ENCODE measurements at regions not wholly inside any gene's neighbourhood (a gene's known extent, or its start where the extent isn't known, plus 50 kb on each side); places are given as distances from the start of the nearest gene placed in this dataset.

DNA sequence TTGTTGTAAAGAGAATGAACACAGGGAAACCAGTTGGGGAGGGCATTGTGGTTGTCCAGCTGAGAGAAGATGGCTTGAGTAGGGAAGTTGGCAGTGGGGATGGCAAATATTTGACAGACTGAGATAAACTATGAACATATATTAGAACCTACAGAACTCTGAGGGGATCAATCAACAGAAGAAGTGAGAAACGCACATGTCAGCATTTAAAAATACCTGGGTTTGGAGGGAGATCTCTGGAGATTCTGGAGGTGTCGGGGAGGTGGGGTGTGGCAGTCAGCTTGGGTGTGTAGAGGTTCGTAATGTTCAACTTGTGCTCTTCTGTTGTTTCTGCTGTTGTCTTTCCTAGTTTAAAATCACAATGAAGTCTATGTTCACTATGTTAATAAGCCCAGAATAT lies 517.8 kb downstream of the AACS start:
- no peak for DNase-seq
- intact Hi-C loops (cut with DNase I) = no loop called here
- 68 to 75% (median 72%) methylated on average over 3 of the region's 3 CpGs for WGBS, 4 donors
- H3K9me3 ChIP-seq (replicated peaks in 1 of 3) = peaks cover 0 to 6% (median 0%) of the 10 kb centered on the region in 3 donors
- no peaks in the 10 kb centered on the region for H3K4me1 ChIP-seq (replicated peaks in 1 of 2)
- no peak overlapping the region for H3K4me3 ChIP-seq
- no peak for TF ChIP-seq POLR2A (IDR thresholded peaks at IDR 0.05)
- TF ChIP-seq, protein P1, sequence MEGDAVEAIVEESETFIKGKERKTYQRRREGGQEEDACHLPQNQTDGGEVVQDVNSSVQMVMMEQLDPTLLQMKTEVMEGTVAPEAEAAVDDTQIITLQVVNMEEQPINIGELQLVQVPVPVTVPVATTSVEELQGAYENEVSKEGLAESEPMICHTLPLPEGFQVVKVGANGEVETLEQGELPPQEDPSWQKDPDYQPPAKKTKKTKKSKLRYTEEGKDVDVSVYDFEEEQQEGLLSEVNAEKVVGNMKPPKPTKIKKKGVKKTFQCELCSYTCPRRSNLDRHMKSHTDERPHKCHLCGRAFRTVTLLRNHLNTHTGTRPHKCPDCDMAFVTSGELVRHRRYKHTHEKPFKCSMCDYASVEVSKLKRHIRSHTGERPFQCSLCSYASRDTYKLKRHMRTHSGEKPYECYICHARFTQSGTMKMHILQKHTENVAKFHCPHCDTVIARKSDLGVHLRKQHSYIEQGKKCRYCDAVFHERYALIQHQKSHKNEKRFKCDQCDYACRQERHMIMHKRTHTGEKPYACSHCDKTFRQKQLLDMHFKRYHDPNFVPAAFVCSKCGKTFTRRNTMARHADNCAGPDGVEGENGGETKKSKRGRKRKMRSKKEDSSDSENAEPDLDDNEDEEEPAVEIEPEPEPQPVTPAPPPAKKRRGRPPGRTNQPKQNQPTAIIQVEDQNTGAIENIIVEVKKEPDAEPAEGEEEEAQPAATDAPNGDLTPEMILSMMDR (IDR thresholded peaks at IDR 0.05) = no peak
- no peaks in the 10 kb centered on the region for H3K36me3 ChIP-seq (replicated peaks in 1 of 2)
- H3K27me3 ChIP-seq = no peaks in the 10 kb centered on the region
- H3K27ac ChIP-seq = no peak overlapping the region

DNA sequence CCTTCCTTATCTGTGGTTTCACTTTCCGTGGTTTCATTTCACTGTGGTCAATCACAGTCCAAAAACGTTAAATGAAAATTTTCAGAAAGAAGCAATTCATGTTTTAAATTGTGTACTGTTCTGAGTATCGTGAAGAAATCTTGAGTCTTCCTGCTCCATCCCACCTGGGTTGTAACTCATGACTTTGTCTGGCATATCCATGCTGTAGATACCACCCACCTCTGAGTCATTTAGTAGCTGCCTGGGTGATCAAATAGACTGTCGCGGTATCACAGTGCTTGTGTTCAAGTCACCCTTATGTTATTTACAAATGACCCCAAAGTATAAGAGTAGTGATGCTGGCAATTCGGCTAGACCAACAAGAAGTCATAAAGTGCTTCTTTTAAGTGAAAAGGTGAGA lies 521.2 kb downstream of the AACS start:
- intact Hi-C loops (cut with DNase I) = no loop called here
- 65 to 83% (median 74%) methylated on average over 6 of the region's 6 CpGs for WGBS, 4 donors
- H3K36me3 ChIP-seq (replicated peaks in 1 of 2) = no peaks in the 10 kb centered on the region
- TF ChIP-seq, protein P1 (IDR thresholded peaks at IDR 0.05) = no peak
- no peak for TF ChIP-seq POLR2A (IDR thresholded peaks at IDR 0.05)
- DNase-seq = no peak
- no peak overlapping the region for H3K4me3 ChIP-seq
- no peaks in the 10 kb centered on the region for H3K4me1 ChIP-seq (replicated peaks in 1 of 2)
- H3K27ac ChIP-seq = no peak overlapping the region
- H3K9me3 ChIP-seq (replicated peaks in 1 of 3) = no peaks in the 10 kb centered on the region
- no peaks in the 10 kb centered on the region for H3K27me3 ChIP-seq

DNA sequence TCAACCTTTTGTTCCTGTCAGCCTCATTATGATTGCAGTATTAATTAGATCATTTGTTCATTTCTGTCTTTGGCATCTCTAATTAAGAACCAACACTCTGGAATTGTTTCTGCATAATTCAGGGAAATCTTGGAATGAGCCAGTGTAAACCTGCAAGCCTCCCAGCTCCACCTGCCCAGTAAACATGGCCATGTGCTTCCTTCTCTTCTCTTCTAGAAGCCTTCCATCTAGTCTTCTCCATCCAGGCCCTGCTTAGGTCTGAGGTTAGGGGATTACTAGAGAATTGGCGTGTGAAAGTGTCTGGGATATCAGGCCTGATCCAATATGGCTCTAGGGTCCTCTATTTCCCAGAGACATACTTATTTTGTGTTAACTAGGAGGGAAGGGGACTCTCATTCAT lies 528.0 kb downstream of the AACS start:
- Histone ChIP-seq H3K36me3 (replicated peaks in 1 of 2) (no peaks in the 10 kb centered on the region), H3K27me3 (no peaks in the 10 kb centered on the region), H3K4me3 (no peak overlapping the region), H3K4me1 (replicated peaks in 1 of 2) (no peaks in the 10 kb centered on the region), H3K27ac (no peak overlapping the region), H3K9me3 (replicated peaks in 1 of 3) (no peaks in the 10 kb centered on the region)
- TF ChIP-seq, protein P1 (IDR thresholded peaks at IDR 0.05) = no peak
- no peak for TF ChIP-seq POLR2A (IDR thresholded peaks at IDR 0.05)
- intact Hi-C loops (cut with DNase I) = no loop called here
- DNase-seq = no peak
- WGBS, 4 donors = 38 to 88% (median 65%) methylated on average over 1 of the region's 1 CpG

DNA sequence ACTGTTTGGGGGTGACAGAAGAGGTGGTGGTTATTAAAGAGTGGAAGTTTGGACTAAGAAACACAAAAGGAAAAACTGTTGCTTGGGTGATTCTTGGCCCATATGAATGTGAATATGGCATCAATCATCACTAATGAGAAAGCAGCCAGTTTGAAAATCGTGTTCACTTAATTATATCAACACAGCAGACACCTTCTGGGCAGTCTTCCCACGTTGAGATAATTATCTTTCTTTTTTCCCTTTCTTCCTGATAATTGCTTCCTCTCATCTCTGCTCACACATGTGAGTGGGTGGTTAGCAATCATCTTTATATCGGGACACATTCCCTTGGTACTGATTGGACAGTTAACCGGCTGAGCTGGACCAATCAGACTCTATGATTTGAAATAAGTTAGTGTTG lies 539.7 kb downstream of the AACS start:
- Histone ChIP-seq H3K9me3 (replicated peaks in 1 of 3) (no peaks in the 10 kb centered on the region), H3K4me3 (no peak overlapping the region), H3K36me3 (replicated peaks in 1 of 2) (no peaks in the 10 kb centered on the region), H3K27ac (no peak overlapping the region), H3K4me1 (replicated peaks in 1 of 2) (no peaks in the 10 kb centered on the region), H3K27me3 (no peaks in the 10 kb centered on the region)
- WGBS, 4 donors = 46 to 51% (median 48%) methylated on average over 4 of the region's 4 CpGs
- no peak for DNase-seq
- intact Hi-C loops (cut with DNase I) = no loop called here
- TF ChIP-seq, protein P1 (IDR thresholded peaks at IDR 0.05) = no peak
- TF ChIP-seq POLR2A (IDR thresholded peaks at IDR 0.05) = no peak

Measured in adrenal gland (tissue), 9 donors.